Pulmonary artery endothelial cell (primary cell): ENCODE measurements at regions not wholly inside any gene's neighbourhood (a gene's known extent, or its start where the extent isn't known, plus 50 kb on each side); places are given as distances from the start of the nearest gene placed in this dataset.

Experiments used
- DNase-seq: peaks from one replicate; pipeline ENCODE4 v3.0.0-alpha.2; 2011; ENCODE audit warnings: low read depth, low spot score

- DNase-seq: no peak
Observed at GRCh38 chr11:28759311-28759710, 651.1 kb downstream of the METTL15 start.

GRCh38 chr11:28757725-28758515 is 649.7 kb downstream of the METTL15 start:
- peak; percentile 66 for DNase-seq

GRCh38 chr11:28756977-28757376 is 648.8 kb downstream of the METTL15 start:
- DNase-seq: peak; percentile 60

- DNase-seq: peak; percentile 65
Observed at GRCh38 chr11:28743061-28743550, 634.9 kb downstream of the METTL15 start.

GRCh38 chr11:28739489-28740280 is 631.5 kb downstream of the METTL15 start:
- DNase-seq: no peak

GRCh38 chr11:28738549-28738948 is 630.4 kb downstream of the METTL15 start:
- DNase-seq: no peak

- no peak for DNase-seq
Observed at GRCh38 chr11:28736256-28736655, 628.1 kb downstream of the METTL15 start.

GRCh38 chr11:28735511-28735910 is 627.3 kb downstream of the METTL15 start:
- no peak for DNase-seq

GRCh38 chr11:28730889-28731288 is 622.7 kb downstream of the METTL15 start:
- no peak for DNase-seq

GRCh38 chr11:28730336-28730735 is 622.1 kb downstream of the METTL15 start:
- no peak for DNase-seq

GRCh38 chr11:28729339-28729738 is 621.2 kb downstream of the METTL15 start:
- no peak for DNase-seq

GRCh38 chr11:28728666-28729065 is 620.5 kb downstream of the METTL15 start:
- no peak for DNase-seq

GRCh38 chr11:28727254-28727653 is 619.1 kb downstream of the METTL15 start:
- DNase-seq: no peak

- DNase-seq: no peak
Observed at GRCh38 chr11:28726432-28726831, 618.2 kb downstream of the METTL15 start.

GRCh38 chr11:28715726-28716125 is 607.5 kb downstream of the METTL15 start:
- DNase-seq: no peak

- DNase-seq: no peak
Observed at GRCh38 chr11:28713850-28714249, 605.7 kb downstream of the METTL15 start.

- DNase-seq: no peak
Observed at GRCh38 chr11:28708075-28708474, 599.9 kb downstream of the METTL15 start.

GRCh38 chr11:28704801-28705200 is 596.6 kb downstream of the METTL15 start:
- peak; percentile 63 for DNase-seq

- no peak for DNase-seq
Observed at GRCh38 chr11:28703371-28703770, 595.2 kb downstream of the METTL15 start.

- DNase-seq: no peak
Observed at GRCh38 chr11:28702871-28703270, 594.7 kb downstream of the METTL15 start.

GRCh38 chr11:28702450-28702790 is 594.2 kb downstream of the METTL15 start:
- peak; percentile 29 for DNase-seq

GRCh38 chr11:28701760-28702449 is 593.7 kb downstream of the METTL15 start:
- DNase-seq: peak; percentile 41
